Heart right ventricle (tissue), 16 donors: ENCODE measurements at regions not wholly inside any gene's neighbourhood (a gene's known extent, or its start where the extent isn't known, plus 50 kb on each side); places are given as distances from the start of the nearest gene placed in this dataset.

Experiments
- ATAC-seq, 8 donors: fragments of 200-7000 bp; cut with Tn5 transposase; one replicate each; pipeline ENCODE4 v1.9.1; 2020; ENCODE audit warnings: mild to moderate bottlenecking in 8 of 8, moderate library complexity in 8 of 8, moderate number of reproducible peaks in 1 of 8
- DNase-seq, 2 donors: peaks; one replicate each; pipeline ENCODE4 v3.0.0-alpha.2; 2020
- H3K27ac ChIP-seq, 10 donors: fragments of 200-600 bp; sonication (generic) in 2 of 10; one replicate each; pipeline versions ENCODE4 v1.5.0 to v1.8.0; 2020 to 2022; ENCODE audit warnings: mild to moderate bottlenecking in 3 of 10
- H3K27me3 ChIP-seq, 7 donors: fragments of 200-600 bp; one replicate each; pipeline ENCODE4 v1.8.0; 2021 to 2022; ENCODE audit warnings: mild to moderate bottlenecking in 2 of 7
- H3K36me3 ChIP-seq, 9 donors: fragments of 200-600 bp; sonication (generic) in 1 of 9; one replicate each; pipeline versions ENCODE4 v1.5.0 to v1.8.0; 2020 to 2022; ENCODE audit warnings: mild to moderate bottlenecking in 2 of 9
- H3K4me1 ChIP-seq, 9 donors: fragments of 200-600 bp; sonication (generic) in 1 of 9; one replicate each; pipeline versions ENCODE4 v1.5.0 to v1.8.0; 2020 to 2022; ENCODE audit warnings: mild to moderate bottlenecking in 4 of 9
- H3K4me3 ChIP-seq, 10 donors: fragments of 200-600 bp; sonication (generic) in 2 of 10; one replicate each; pipeline versions ENCODE4 v1.5.0 to v1.8.0; 2020 to 2022; ENCODE audit warnings: mild to moderate bottlenecking in 7 of 10, moderate library complexity in 2 of 10
- H3K9me3 ChIP-seq, 11 donors: fragments of 200-600 bp in 10 of 11; sonication (generic) in 2 of 11; one replicate each; pipeline versions ENCODE4 v1.5.0 to v1.8.0; 2013 to 2022; ENCODE audit warnings: mild to moderate bottlenecking in 2 of 11, control low read depth in 1 of 11, moderate library complexity in 1 of 11
- CTCF ChIP-seq, 9 donors: fragments of 200-600 bp; sonication (generic) in 2 of 9; IDR thresholded peaks; one replicate each; pipeline versions ENCODE4 v1.5.0 to v1.8.0; 2021 to 2022; ENCODE audit warnings: antibody characterized with exemption in 9 of 9, mild to moderate bottlenecking in 5 of 9, moderate library complexity in 1 of 9
- WGBS, 2 donors: extraction: QIAGEN DNeasy Blood & Tissue Kit; methylation state at CpG; one replicate each; pipeline ENCODE4 v1.1.7; 2013; ENCODE audit warnings: inconsistent platforms in 1 of 2; 5-methylcytosine and 5-hydroxymethylcytosine counted together
- intact Hi-C, 10 donors: fragments of 100-400 bp; cut with DNase I; formaldehyde crosslinking; loops; one replicate each; pipeline versions ENCODE4 v1.11.1 to v1.14.2; 2022
- donor health status: Arrhythmogenic right ventricular cardiomyopathy.
- donor health status: ischemic (EF 13 %, LVEDD 7.1; RV severe dilation, severe dysfunction).
- donor health status: healthy with polysubstance abuse.
- donor health status: DM: no; HTN: yes; CAD: no.
- donor health status: DM: no; HTN: no; CAD: no.
- donor health status: ischemic (EF 25% LVEDD 6.9; RV normal size, moderate dysfunction).
- donor health status: ischemic (EF 25% LVEDD 5.7; RV mildly dilated, moderate dysfunction).
- donor health status: healthy.
- donor health status: DM: yes; HTN: yes; CAD: no.
- donor health status: Ischemic cardiomyopathy.
- donor health status: ischemic (EF 35%, LVEDD 5.7; RV mildly dilated, moderate dysfunction).
- donor health status: nonischemic (EF 11% LVEDD 7.7; RV severe dilation, severe dysfunction).
- donor health status: DM: yes; HTN: yes; CAD: no.
- donor health status: PGD.
- donor health status: ischemic (EF 29% LVEDD 5.4; RV normal size, mild dysfunction).
- donor health status: nonischemic (EF 23%, LVEDD 6.1; RV moderate dilation, normal function).

- DNase-seq: no peak
- 57 to 62% methylated on average over 2 of the region's 2 CpGs for WGBS, 2 donors
- Histone ChIP-seq H3K9me3 (no peaks in the 10 kb centered on the region), H3K36me3 (no peaks in the 10 kb centered on the region), H3K4me3 (no peak overlapping the region), H3K27ac (no peak overlapping the region), H3K27me3 (no peaks in the 10 kb centered on the region), H3K4me1 (peaks cover 0 to 5% (median 0%) of the 10 kb centered on the region in 9 donors)
- intact Hi-C loops: no loop called here
- TF ChIP-seq CTCF (IDR thresholded peaks at IDR 0.05): no peak
- ATAC-seq: peak in 2 of 8 donors; percentile 25 to 42
Measured at GRCh38 chr4:14810568-14810967, 191.7 kb upstream of the CPEB2 start.

- intact Hi-C loops: no loop called here
- no peak for DNase-seq
Measured at GRCh38 chr4:14812101-14812500, 190.2 kb upstream of the CPEB2 start.

GRCh38 chr4:14816623-14817261 lies 185.5 kb upstream of the CPEB2 start:
- H3K9me3 ChIP-seq: no peaks in the 10 kb centered on the region
- no peaks in the 10 kb centered on the region for H3K27me3 ChIP-seq
- 66 to 67% methylated on average over 4 of the region's 4 CpGs for WGBS, 2 donors
- DNase-seq (no peak), ATAC-seq (peak in 1 of 8 donors; percentile 50)
- H3K4me1 ChIP-seq: peaks cover 0 to 17% (median 8%) of the 10 kb centered on the region in 9 donors
- no peak overlapping the region for H3K27ac ChIP-seq
- TF ChIP-seq CTCF (IDR thresholded peaks at IDR 0.05): no peak
- intact Hi-C loops: no loop called here
- H3K4me3 ChIP-seq: no peak overlapping the region
- H3K36me3 ChIP-seq: no peaks in the 10 kb centered on the region

More at GRCh38 chr4:14812101-14812500, 190.2 kb upstream of the CPEB2 start:
- H3K4me1 ChIP-seq: peaks cover 0 to 15% (median 9%) of the 10 kb centered on the region in 9 donors
- no peak overlapping the region for H3K4me3 ChIP-seq
- H3K27ac ChIP-seq: no peak overlapping the region
- WGBS, 2 donors: 92 to 100% methylated on average over 1 of the region's 1 CpG
- ATAC-seq: no peak
- H3K36me3 ChIP-seq: no peaks in the 10 kb centered on the region
- TF ChIP-seq CTCF (IDR thresholded peaks at IDR 0.05): no peak
- no peaks in the 10 kb centered on the region for H3K27me3 ChIP-seq
- H3K9me3 ChIP-seq: no peaks in the 10 kb centered on the region

GRCh38 chr4:14824189-14824588 lies 178.1 kb upstream of the CPEB2 start:
- TF ChIP-seq CTCF (IDR thresholded peaks at IDR 0.05): no peak
- Histone ChIP-seq H3K27ac (no peak overlapping the region), H3K4me3 (no peak overlapping the region), H3K4me1 (no peaks in the 10 kb centered on the region), H3K27me3 (no peaks in the 10 kb centered on the region), H3K9me3 (no peaks in the 10 kb centered on the region), H3K36me3 (no peaks in the 10 kb centered on the region)
- intact Hi-C loops: no loop called here
- DNase-seq (no peak), ATAC-seq (no peak)
- WGBS, 2 donors: 80 to 83% methylated on average over 3 of the region's 3 CpGs
